Epithelial cell of prostate (primary cell): ENCODE measurements at regions not wholly inside any gene's neighbourhood (a gene's known extent, or its start where the extent isn't known, plus 50 kb on each side); places are given as distances from the start of the nearest gene placed in this dataset.

Experiments
- DNase-seq: peaks from one replicate; pipeline ENCODE4 v3.0.0-alpha.2; 2011; ENCODE audit warnings: low read depth, low spot score
- H3K27ac ChIP-seq: fragments of 450-650 bp; 2 replicates; pipeline ENCODE4 v1.5.1; 2017; ENCODE audit warnings: mild to moderate bottlenecking

DNA sequence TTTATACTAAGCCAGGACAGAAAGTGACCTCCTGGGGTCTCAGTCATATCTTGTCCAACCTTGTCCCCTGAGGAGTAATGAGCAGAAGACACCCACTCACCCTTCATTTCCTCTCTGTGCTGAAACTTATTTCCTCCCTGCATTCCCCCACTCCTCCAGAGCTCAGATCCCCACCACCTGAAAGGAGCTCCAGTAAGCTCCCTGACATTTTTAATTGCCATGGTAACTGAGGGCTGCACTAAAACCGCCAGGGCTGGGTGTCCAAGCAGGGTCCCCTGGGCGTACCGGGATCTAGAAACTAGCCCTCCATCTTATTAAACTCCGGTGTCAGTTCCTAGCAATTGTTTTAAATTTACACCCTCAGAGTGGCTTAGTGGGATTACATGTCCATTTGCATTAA is 393.3 kb upstream of the HNRNPA3 start:
- H3K27ac ChIP-seq: no peak overlapping the region
- no peak for DNase-seq

DNA sequence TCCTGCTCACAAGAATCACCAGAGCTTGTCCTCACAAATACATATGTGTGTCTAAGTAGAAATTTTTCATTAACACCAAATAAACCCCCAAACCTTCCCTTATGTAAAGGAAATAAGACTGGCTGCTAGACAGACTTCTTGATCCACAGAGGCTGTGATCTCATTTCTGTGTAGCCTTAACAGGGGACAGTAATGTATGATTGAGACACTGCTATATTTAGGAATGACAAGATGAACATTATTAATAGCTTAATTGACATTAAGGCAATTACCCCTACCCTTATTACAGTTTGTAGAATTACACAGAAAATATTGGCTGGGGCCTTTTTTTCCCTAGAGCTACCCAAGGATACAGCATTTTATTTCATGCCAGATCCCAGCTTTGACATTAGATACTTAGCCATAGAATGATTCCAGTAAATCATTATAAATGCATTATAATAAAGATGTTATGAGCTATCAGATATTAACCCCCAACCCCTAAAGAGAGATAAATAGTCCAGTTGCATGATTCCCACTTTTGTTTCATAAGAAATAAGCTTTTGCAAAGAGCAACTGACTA is 392.1 kb upstream of the HNRNPA3 start:
- DNase-seq: no peak
- H3K27ac ChIP-seq: no peak overlapping the region

DNA sequence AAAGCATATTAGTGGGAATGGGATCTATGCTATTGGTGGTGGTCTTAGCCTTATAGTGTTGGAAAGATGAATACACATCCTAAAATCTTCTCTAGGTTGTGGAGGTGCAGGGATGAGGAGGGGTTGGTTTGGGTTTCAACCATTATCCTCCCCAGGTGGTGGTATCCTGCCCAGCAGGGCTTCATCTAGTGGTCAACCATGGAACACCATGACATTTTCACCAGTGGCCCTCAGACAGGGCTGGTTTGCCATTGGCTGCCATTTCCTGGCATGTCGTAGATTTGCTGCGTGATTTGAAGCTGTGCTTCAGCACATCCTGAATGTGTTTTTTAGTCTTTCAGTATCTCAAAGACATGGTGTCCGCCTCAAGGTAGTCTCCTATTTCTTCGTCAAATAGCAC is 391.2 kb upstream of the HNRNPA3 start:
- H3K27ac ChIP-seq: no peak overlapping the region
- no peak for DNase-seq

DNA sequence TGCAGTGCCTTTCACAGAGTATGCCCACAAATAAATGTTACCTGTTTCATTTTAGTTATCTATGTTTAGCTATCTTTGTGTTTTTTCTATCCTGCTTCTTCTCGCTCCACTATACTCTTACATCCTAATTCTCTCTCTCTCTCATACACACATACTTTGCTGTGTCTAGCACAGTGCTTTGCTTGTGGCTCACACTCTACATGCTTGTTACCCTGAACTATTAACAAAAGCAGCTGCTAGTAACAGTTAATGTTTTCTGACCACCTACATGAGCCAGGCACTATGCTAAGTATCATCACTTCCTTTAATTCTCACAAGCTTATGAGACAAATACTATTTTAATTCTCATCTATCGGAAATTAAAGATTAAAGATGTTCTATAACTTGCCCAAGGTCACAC is 390.5 kb upstream of the HNRNPA3 start:
- H3K27ac ChIP-seq: no peak overlapping the region
- DNase-seq: no peak

DNA sequence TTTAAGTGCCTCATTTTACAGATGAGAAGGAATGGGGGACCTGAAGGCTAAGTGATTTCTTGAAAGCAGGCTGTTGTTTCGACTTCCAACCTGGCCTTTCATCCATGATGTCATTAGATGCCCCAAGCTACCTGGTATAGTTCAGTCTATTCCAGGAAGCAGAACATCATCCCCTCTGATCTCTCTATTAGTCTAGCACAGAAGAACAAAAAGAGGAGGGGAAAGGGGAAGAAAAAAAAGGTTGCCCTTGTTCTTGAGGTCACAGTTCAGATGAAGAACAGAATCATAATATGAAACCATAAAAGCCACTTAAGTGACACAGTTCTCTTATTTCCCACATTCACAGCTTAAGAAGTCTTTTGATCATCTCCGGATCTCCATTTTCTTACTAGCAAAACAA is 386.2 kb upstream of the HNRNPA3 start:
- no peak overlapping the region for H3K27ac ChIP-seq
- no peak for DNase-seq

DNA sequence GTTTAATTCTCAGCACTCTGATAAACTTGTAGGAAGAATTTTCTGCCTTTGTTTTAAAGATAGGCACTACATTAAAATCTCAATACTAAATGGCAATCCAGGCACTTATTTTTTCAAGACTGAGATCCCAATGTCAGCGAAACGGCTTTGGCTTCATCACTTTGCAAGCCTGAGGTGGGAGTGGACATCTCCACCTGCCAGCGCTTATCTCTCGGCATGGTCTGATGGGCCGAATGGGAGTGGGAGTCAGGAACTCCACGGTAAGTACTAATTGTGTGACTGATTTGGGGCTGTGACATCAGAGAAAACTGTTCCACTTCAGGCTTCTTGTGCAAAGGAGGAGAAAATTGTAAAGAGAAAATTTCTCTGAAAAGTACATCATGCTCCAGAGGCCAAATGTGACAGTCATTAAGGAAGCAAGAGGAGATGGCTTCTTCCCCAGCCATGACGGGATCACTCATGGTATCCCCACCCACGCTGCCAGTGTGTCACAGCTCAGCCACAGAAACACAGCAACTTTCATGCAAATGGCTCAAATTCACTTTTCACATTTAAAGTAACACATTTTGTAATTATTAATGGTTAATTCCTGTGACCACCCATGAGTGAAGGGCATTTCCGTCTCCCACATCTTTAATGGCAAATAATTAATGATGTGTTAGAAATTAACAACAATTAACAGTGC is 385.5 kb upstream of the HNRNPA3 start:
- DNase-seq: no peak
- no peak overlapping the region for H3K27ac ChIP-seq

DNA sequence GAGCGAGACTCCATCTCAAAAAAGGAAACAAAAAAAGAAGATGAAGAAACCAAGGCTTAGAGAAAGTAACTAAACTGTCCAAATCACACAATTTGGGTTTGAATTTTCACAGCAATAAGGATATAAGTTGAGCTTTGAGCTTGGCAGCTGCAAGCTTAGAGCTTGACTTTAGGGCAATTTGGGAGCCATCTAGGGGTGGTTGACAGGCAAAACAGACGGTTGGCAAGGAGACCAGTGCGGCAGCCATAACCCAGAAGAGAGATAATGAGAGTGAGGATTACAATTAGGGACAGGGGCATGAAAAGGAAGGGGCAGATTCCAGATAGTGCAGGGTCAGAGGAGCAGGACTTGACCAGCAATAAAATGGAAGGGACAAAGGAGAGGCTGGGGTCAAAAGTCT is 382.2 kb upstream of the HNRNPA3 start:
- H3K27ac ChIP-seq: no peak overlapping the region
- no peak for DNase-seq

DNA sequence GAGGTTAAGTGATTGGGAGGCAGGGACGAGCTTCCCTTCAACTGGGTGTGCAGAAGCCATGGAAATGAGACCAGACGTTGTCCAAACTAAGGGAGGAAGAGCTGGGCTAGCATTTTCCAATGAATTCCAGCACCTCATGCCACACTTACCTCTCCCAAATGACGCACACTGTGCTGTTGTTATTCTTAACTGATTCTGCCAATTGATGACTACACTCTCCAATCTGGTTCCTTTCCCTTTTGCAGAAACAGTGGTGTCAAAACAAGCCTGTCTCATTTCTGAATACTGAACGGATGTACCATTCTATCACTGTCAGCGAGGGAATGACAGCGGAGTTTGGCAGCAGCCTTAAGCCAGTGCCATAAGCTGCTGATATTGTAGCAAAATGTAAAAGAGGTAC is 380.5 kb upstream of the HNRNPA3 start:
- no peak for DNase-seq
- no peak overlapping the region for H3K27ac ChIP-seq

DNA sequence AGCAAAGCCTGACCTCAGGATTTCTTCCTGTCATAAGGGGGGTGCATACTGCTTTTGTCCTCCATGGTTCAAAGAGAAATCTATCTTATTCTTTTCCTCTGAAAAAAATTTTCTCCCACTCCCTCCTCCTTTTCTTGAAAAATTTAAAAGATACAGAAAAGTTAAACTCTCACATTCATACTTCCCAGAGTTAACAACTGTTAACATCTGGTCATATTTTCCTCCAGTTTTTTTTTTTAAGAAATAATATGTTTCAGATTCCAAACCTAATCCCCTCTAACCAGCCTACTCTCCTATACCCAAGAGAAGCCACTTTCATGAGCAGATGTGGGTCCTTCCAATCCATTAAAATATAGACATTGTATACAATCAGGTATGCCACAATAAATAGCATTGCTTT is 378.9 kb upstream of the HNRNPA3 start:
- DNase-seq: no peak

DNA sequence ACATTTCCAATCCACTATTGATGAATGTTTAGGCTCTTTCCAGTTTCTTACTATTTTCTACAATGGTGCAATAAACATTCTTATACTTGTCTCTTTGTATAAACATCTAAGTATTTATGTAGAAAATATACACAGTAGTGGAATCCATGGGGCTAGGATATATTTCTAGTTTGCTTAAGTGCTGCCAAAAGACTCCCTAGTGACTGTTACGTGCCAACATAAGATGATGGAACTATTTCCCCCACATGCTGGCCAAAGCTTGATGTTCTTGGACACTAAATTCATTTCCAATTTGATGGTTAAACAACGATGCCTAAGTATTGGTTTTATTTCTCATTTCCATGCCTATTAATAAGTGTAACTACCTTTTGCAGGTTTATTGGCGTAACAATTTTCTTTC is 378.4 kb upstream of the HNRNPA3 start:
- no peak for DNase-seq
- no peak overlapping the region for H3K27ac ChIP-seq

More for the DNA sequence above, 378.9 kb upstream of the HNRNPA3 start:
- no peak overlapping the region for H3K27ac ChIP-seq

DNA sequence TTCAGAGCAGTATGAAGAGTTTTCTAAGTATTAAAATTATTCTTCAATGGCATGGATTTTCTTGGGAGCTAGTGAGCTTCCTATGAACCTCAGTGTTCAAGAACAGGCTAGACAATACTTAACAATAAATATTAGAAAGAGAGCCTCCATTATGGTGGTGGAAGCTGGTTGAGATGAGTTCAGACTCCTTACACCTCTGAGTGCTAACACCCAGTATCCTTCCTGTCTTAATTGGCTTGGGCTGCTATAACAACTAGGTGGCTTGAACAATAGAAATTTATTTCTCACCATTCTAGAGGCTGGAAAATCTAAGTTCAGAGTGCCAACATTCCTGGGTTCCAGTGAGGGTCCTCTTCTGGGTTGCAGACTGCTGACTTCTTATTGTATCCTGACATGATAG is 369.4 kb upstream of the HNRNPA3 start:
- DNase-seq: no peak
- no peak overlapping the region for H3K27ac ChIP-seq

DNA sequence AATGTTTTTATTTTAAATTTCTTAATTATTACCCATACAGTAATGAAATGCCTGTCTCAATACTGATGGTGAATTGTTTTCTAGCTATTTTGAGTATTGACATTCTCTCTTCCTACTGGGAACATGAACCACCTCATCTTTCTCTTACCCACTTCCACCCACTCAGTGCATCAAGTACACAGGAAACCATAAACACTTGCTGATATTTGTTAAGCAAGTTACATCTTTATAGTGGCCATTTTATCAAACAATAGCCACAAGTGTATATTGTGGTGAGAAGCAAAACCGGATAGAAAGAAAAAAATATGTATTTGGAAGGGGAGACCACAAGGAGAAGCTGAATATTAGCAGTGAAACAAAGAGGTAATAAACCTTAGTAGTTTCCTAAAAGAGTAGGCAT is 368.1 kb upstream of the HNRNPA3 start:
- no peak for DNase-seq

DNA sequence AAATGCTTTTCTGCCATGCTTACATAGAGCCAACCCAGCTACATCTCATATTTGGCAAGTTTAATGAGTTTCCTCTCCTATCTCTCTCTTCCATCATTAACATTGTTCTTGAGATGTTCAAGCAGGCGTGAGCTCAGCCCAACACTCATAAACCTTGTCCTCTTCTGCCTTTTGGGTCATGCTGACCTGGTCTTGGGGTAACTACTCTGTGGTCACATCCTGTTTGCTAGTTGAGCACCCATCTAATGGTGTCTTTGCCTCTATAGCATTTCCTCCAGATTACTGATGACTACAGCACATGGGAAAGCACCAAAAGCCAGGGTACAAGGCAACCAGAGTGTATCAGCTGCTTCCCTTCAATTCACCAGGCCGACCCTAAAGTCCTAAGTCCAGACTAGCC is 366.9 kb upstream of the HNRNPA3 start:
- H3K27ac ChIP-seq: no peak overlapping the region
- DNase-seq: no peak

More for the DNA sequence above, 368.1 kb upstream of the HNRNPA3 start:
- H3K27ac ChIP-seq: no peak overlapping the region

DNA sequence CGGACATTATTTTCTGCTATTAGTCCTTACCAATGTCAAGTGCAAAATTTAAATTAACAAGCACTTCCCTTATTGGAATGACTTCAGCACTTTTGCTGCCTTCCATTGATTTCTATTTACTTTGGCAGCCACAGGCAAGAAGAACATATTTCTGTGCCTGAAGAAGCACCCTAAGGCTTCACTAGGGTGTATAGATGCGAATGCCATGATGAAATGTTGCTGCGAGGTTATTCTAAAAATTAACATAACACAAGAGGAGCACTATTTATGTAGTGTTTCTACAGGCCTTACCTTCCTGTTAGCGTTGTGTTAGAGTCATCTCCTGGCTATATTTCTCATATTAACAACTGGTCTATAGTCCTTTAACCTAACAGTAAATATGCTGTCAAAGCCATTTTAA is 365.0 kb upstream of the HNRNPA3 start:
- H3K27ac ChIP-seq: no peak overlapping the region
- no peak for DNase-seq

DNA sequence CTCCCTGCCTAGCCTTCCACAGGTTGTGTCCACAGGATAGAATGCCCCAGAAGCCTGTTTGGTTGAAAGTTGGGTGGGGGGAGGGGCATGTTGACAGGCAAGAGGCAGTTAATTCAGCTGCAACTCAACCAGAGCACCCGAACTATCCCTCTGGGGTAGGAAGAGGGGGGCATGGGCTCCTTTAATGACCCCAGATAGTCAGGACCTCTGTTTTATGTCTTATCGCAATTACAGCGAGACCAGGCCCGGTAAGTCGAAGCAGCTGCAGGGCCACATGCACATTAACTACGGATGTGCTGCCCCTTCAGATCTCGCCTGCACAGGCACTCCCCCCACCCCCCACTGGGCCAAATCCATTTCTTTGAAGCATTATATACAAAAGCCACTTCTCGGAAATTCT is 363.8 kb upstream of the HNRNPA3 start:
- DNase-seq: no peak
- H3K27ac ChIP-seq: no peak overlapping the region

DNA sequence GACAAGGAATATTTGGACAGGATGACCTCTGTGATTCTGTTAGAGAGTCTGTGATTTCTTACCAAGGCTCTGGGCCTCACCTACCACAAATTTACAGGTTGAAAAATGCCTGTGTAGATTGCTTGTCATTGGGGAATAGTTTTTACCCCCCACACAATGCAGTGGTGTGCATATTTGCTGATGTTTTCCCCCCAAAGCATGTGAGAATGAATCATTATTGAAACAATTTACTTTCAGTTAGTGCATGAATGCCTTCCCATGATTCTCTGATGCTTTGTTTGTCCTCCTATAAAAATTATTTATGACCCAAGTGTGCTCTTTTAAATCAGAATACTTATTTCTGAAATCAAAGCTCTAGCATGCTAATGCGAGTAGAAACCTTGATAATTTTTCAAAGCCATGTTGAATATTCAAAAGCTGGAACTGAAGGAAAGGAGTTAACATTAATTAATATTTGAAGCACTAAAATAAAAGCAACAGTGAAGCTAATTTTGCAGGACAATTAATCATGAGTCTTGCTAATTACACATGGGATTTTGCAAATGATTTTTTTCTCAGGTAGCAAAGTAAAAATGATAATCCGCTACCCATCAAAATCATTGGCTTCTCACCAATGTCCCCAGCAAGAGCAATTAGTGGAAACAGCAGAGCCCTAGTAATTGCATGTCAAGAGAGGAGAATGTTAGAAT is 361.2 kb upstream of the HNRNPA3 start:
- H3K27ac ChIP-seq: no peak overlapping the region
- no peak for DNase-seq

DNA sequence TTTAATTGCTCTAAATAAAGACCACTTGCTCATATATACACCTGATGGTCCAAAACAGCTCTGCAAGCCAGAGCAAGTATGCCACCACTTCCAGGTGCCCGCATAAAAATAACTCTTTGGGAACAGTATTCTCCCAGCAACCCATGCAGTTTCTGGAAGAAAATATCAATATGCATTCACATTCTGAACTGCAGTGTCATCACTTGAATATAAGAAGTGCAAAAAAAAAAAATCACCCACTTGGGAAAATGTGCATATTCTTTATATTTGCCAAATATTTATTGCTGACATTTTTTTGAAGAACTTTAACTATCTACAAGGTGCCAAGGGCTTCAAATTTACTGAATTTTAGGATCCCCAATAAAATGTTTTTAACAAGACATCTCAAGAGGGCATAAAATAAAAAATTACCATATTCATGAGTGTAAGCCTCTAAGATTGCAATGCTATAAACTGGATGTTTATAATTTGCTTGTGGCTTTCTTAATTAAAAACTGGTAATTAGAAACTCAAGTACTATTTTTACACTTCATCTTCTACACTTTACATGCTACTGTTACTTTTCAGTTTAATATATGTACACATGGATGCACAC is 360.6 kb upstream of the HNRNPA3 start:
- no peak for DNase-seq
- no peak overlapping the region for H3K27ac ChIP-seq

DNA sequence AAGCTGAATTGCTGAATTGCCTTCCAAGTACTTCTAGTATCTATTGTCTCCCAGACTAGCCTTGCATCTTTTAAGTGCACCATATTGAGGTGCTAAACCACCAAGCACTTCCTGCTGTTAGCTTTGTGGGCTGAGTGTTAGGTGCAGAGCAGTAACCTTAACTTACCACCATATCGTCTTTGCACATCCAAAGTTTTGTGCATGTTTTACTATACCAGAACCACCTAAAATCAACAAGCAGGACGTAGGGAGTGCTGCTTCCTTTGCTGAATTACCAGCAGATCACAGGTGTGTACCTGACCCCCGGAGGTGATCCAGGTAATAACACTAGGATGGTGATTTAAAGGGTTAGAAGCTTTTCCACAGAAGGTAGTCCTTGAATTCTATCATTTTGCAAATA is 359.9 kb upstream of the HNRNPA3 start:
- no peak for DNase-seq
- H3K27ac ChIP-seq: no peak overlapping the region

DNA sequence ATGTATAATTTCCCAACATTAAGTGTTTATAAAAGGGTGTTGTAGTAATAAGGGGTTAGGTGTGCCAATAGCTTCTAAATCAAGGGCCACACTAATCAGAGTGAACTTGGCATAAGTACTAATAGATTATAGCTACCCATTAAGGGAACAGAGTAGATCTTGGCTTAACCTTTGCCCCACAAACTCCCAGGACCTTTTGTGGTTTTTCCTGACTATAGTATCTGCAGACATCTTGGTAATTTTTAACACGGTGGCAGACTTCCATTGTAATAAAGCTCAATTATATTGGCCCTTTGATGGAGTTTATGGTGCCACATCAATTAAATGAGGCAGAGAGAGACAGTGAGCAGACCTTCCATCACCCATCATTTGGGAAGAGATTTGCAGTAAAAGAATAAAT is 358.5 kb upstream of the HNRNPA3 start:
- no peak for DNase-seq
- no peak overlapping the region for H3K27ac ChIP-seq

DNA sequence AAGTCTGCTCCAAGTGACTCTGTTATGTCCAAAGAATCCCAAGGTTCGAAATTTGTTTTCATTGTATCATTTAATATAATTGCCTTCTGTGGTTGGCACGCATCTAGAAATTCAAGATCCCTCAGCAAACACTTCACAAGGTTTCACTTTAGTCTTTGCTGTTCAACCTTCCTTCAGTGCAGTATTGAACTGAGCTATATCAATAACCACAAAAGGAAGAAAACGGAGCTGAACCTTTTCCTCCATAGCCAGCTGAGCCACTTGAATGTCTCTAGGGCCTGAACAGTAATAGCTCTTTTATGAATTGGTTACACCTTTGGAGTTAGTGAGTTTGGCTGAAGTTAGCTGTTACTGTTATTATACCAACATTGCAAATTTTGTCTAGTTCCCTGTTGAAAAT is 357.7 kb upstream of the HNRNPA3 start:
- H3K27ac ChIP-seq: no peak overlapping the region
- no peak for DNase-seq

DNA sequence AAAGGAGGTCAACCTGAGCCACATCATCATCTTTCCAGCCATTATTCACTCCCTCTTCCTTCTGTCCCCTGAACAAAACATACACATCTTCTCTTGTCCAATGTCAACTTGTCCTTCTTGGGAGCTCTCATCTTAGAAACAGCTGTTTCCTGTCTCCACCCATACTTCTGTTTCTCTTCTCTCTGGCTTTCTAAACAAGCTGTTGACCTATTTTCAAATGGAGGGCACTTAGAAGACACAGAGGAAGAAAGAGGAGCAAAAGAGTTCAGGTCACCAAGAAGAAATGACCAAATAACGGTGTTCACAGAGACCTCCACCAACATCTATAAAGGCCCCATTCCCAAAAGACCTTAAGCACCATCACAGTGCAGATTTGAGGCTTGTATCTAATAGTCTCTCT is 355.9 kb upstream of the HNRNPA3 start:
- DNase-seq: no peak
- no peak overlapping the region for H3K27ac ChIP-seq

DNA sequence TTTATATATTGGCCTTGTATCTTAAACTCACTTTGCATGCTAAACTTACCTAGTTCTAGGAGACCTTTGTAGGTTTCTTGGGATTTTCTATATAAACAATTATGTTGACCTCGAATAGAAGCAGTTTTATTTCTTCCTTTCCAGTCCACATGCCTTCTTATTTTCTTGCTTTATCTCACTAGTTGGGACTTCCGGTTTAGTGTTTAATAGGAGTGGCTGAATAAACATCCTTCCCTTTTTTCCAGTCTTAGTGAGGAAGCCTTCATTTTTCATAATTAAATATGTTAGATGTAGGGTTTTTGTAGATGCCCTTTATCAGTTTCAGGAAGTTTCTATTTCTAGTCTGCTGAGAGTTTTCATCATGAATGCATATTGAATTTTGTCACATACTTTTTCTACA is 347.3 kb upstream of the HNRNPA3 start:
- DNase-seq: no peak
- no peak overlapping the region for H3K27ac ChIP-seq
